ENCODE measurements at regions not wholly inside any gene's neighbourhood (a gene's known extent, or its start where the extent isn't known, plus 50 kb on each side); places are given as distances from the start of the nearest gene placed in this dataset.

GRCh38 chr4:149973181-149973580 is 105.1 kb upstream of the DCLK2 start:
- TF ChIP-seq EZH2phosphoT487 (conservative IDR thresholded peaks at IDR 0.05; ENCODE audit: low read length) (no peak), CTCF (IDR thresholded peaks at IDR 0.05; ENCODE audit: insufficient read depth, low read length, poor library complexity, severe bottlenecking) (no peak)
